ENCODE measurements at regions not wholly inside any gene's neighbourhood (a gene's known extent, or its start where the extent isn't known, plus 50 kb on each side); places are given as distances from the start of the nearest gene placed in this dataset.
"Not testable (repeated sequence)": the region's sequence is repeated elsewhere in the genome, so short reads cannot be mapped to it uniquely, and the experiment has no call there.

DNA sequence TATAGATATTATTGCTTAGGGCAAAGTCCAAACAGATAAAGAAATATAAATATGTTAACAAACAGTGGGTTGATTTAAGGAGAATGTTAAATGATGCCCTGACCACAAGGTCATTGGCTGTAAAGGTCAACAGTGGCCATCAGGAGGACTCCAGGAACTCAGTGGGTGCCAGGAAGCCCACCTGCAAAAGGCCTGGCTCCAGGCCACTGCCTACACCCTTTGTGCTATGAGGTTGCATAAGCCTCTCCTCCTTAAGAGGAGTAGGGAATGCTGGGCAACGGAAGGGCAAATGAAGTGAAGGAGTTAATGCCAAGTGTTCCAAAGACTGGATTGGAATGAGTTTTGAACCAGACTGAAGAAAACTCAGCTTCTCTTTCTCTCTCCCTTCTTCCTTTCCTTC, 73.3 kb upstream of the ALX4 start:
- Histone ChIP-seq H3K27ac (ENCODE audit: low read depth, low read length) (no peak overlapping the region), H3K36me3 (ENCODE audit: control insufficient read depth in 1 of 2, insufficient read depth in 2 of 2, low read length in 2 of 2) (no peaks in the 10 kb centered on the region), H3K4me3 (ENCODE audit: low read depth in 1 of 2, low read length in 2 of 2) (no peak overlapping the region), H3K4me1 (ENCODE audit: control insufficient read depth in 1 of 2, insufficient read depth in 2 of 2, low read length in 2 of 2) (peaks cover 0 to 3% of the 10 kb centered on the region in 2 donors), H3K9ac (ENCODE audit: low read depth in 1 of 2, low read length in 2 of 2) (no peak overlapping the region), H3K27me3 (ENCODE audit: control insufficient read depth in 1 of 2, insufficient read depth in 2 of 2, low read length in 2 of 2) (peaks cover 0 to 4% of the 10 kb centered on the region in 2 donors), H3K9me3 (ENCODE audit: control insufficient read depth in 1 of 2, low read length in 2 of 2) (no peaks in the 10 kb centered on the region)

DNA sequence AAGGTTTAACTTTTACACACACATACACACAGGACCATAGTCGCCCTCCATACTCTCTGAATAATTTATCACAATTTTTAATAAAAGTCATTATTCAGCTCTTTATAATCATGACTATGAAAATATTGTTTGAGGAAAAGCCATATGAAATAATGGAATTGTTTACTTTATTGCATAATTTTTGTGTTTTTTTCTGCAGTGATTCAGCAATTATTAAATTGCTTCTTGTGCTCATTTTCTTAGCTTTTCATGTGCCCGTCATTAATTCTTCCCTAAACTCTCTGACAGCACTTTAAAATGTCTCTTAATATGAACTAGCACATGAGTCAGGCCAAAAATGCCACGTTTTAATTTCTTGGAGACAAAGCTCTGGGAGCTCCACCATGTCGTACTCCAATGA, 77.5 kb upstream of the ALX4 start:
- peaks cover 0 to 3% of the 10 kb centered on the region in 2 donors for H3K4me1 ChIP-seq (ENCODE audit: control insufficient read depth in 1 of 2, insufficient read depth in 2 of 2, low read length in 2 of 2)
- H3K4me3 ChIP-seq (ENCODE audit: low read depth in 1 of 2, low read length in 2 of 2): no peak overlapping the region
- no peak overlapping the region for H3K27ac ChIP-seq (ENCODE audit: low read depth, low read length)
- no peak overlapping the region for H3K9ac ChIP-seq (ENCODE audit: low read depth in 1 of 2, low read length in 2 of 2)
- no peaks in the 10 kb centered on the region for H3K27me3 ChIP-seq (ENCODE audit: control insufficient read depth in 1 of 2, insufficient read depth in 2 of 2, low read length in 2 of 2)
- no peaks in the 10 kb centered on the region for H3K36me3 ChIP-seq (ENCODE audit: control insufficient read depth in 1 of 2, insufficient read depth in 2 of 2, low read length in 2 of 2)
- peaks cover 5% of the 10 kb centered on the region in 2 donors for H3K9me3 ChIP-seq (ENCODE audit: control insufficient read depth in 1 of 2, low read length in 2 of 2)

DNA sequence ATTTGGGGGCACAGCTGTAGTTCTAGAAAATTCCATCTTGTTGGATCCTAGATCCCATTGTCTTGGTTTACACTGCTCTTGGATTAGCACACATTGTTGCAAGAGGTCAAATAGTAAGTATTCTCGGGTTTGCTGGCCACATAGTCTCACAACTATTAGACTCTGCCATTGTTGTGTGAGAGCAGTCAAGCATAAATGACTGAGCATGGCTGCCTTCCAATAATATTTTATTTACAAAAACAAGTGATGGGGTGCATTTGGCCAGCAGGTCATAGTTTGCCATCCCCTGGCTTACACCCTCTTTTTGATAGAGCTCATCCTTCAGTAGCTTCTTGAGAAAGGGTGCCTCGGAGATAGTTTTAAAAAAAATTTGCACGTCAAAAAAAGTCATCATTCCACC, 77.9 kb upstream of the ALX4 start:
- Histone ChIP-seq H3K9me3 (ENCODE audit: control insufficient read depth in 1 of 2, low read length in 2 of 2) (peaks cover 5% of the 10 kb centered on the region in 2 donors), H3K4me1 (ENCODE audit: control insufficient read depth in 1 of 2, insufficient read depth in 2 of 2, low read length in 2 of 2) (peaks cover 0 to 3% of the 10 kb centered on the region in 2 donors), H3K27me3 (ENCODE audit: control insufficient read depth in 1 of 2, insufficient read depth in 2 of 2, low read length in 2 of 2) (no peaks in the 10 kb centered on the region), H3K36me3 (ENCODE audit: control insufficient read depth in 1 of 2, insufficient read depth in 2 of 2, low read length in 2 of 2) (no peaks in the 10 kb centered on the region), H3K27ac (ENCODE audit: low read depth, low read length) (no peak overlapping the region), H3K4me3 (ENCODE audit: low read depth in 1 of 2, low read length in 2 of 2) (no peak overlapping the region), H3K9ac (ENCODE audit: low read depth in 1 of 2, low read length in 2 of 2) (no peak overlapping the region)

- Histone ChIP-seq H3K9ac (ENCODE audit: low read depth in 1 of 2, low read length in 2 of 2) (no peak overlapping the region), H3K4me3 (ENCODE audit: low read depth in 1 of 2, low read length in 2 of 2) (peak overlapping the region; percentile 47), H3K36me3 (ENCODE audit: control insufficient read depth in 1 of 2, insufficient read depth in 2 of 2, low read length in 2 of 2) (no peaks in the 10 kb centered on the region), H3K27me3 (ENCODE audit: control insufficient read depth in 1 of 2, insufficient read depth in 2 of 2, low read length in 2 of 2) (no peaks in the 10 kb centered on the region), H3K9me3 (ENCODE audit: control insufficient read depth in 1 of 2, low read length in 2 of 2) (peaks cover 5% of the 10 kb centered on the region in 2 donors), H3K27ac (ENCODE audit: low read depth, low read length) (no peak overlapping the region), H3K4me1 (ENCODE audit: control insufficient read depth in 1 of 2, insufficient read depth in 2 of 2, low read length in 2 of 2) (no peaks in the 10 kb centered on the region)
Observed at GRCh38 chr11:44388828-44389657, 79.1 kb upstream of the ALX4 start.

GRCh38 chr11:44389963-44390605, 80.1 kb upstream of the ALX4 start:
- Histone ChIP-seq H3K4me1 (ENCODE audit: control insufficient read depth in 1 of 2, insufficient read depth in 2 of 2, low read length in 2 of 2) (no peaks in the 10 kb centered on the region), H3K9me3 (ENCODE audit: control insufficient read depth in 1 of 2, low read length in 2 of 2) (peaks cover 5% of the 10 kb centered on the region in 2 donors), H3K27me3 (ENCODE audit: control insufficient read depth in 1 of 2, insufficient read depth in 2 of 2, low read length in 2 of 2) (no peaks in the 10 kb centered on the region), H3K4me3 (ENCODE audit: low read depth in 1 of 2, low read length in 2 of 2) (no peak overlapping the region), H3K9ac (ENCODE audit: low read depth in 1 of 2, low read length in 2 of 2) (no peak overlapping the region), H3K27ac (ENCODE audit: low read depth, low read length) (no peak overlapping the region), H3K36me3 (ENCODE audit: control insufficient read depth in 1 of 2, insufficient read depth in 2 of 2, low read length in 2 of 2) (no peaks in the 10 kb centered on the region)

GRCh38 chr11:44391004-44391403, 81.1 kb upstream of the ALX4 start:
- not testable (repeated sequence) for H3K4me1 ChIP-seq (ENCODE audit: control insufficient read depth in 1 of 2, insufficient read depth in 2 of 2, low read length in 2 of 2); H3K9ac ChIP-seq (ENCODE audit: low read depth in 1 of 2, low read length in 2 of 2); H3K27me3 ChIP-seq (ENCODE audit: control insufficient read depth in 1 of 2, insufficient read depth in 2 of 2, low read length in 2 of 2); H3K27ac ChIP-seq (ENCODE audit: low read depth, low read length); H3K9me3 ChIP-seq (ENCODE audit: control insufficient read depth in 1 of 2, low read length in 2 of 2); H3K4me3 ChIP-seq (ENCODE audit: low read depth in 1 of 2, low read length in 2 of 2); H3K36me3 ChIP-seq (ENCODE audit: control insufficient read depth in 1 of 2, insufficient read depth in 2 of 2, low read length in 2 of 2)

DNA sequence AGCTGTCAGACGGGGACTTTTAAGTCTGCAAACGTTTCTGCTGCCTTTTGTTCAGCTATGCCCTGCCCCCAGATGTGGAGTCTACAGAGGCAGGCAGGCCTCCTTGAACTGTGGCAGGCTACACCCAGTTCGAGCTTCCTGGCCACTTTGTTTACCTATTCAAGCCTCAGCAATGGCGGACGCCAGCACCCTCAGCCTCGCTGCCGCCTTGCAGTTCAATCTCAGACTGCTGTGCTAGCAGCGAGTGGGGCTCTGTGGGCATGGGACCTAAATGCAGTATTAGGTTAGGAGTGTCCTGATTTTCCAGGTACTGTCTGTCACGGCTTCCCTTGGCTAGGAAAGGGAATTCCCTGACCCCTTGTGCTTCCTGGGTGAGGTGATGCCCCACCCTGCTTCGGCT, 86.8 kb upstream of the ALX4 start:
- not testable (repeated sequence) for H3K4me3 ChIP-seq (ENCODE audit: low read depth in 1 of 2, low read length in 2 of 2); H3K4me1 ChIP-seq (ENCODE audit: control insufficient read depth in 1 of 2, insufficient read depth in 2 of 2, low read length in 2 of 2); H3K9me3 ChIP-seq (ENCODE audit: control insufficient read depth in 1 of 2, low read length in 2 of 2); H3K27me3 ChIP-seq (ENCODE audit: control insufficient read depth in 1 of 2, insufficient read depth in 2 of 2, low read length in 2 of 2); H3K9ac ChIP-seq (ENCODE audit: low read depth in 1 of 2, low read length in 2 of 2); H3K36me3 ChIP-seq (ENCODE audit: control insufficient read depth in 1 of 2, insufficient read depth in 2 of 2, low read length in 2 of 2); H3K27ac ChIP-seq (ENCODE audit: low read depth, low read length)

GRCh38 chr11:44397586-44398178, 87.7 kb upstream of the ALX4 start:
- Histone ChIP-seq H3K36me3 (ENCODE audit: control insufficient read depth in 1 of 2, insufficient read depth in 2 of 2, low read length in 2 of 2) (no peaks in the 10 kb centered on the region), H3K9ac (ENCODE audit: low read depth in 1 of 2, low read length in 2 of 2) (no peak overlapping the region), H3K4me3 (ENCODE audit: low read depth in 1 of 2, low read length in 2 of 2) (no peak overlapping the region), H3K9me3 (ENCODE audit: control insufficient read depth in 1 of 2, low read length in 2 of 2) (no peaks in the 10 kb centered on the region), H3K27ac (ENCODE audit: low read depth, low read length) (no peak overlapping the region), H3K27me3 (ENCODE audit: control insufficient read depth in 1 of 2, insufficient read depth in 2 of 2, low read length in 2 of 2) (no peaks in the 10 kb centered on the region), H3K4me1 (ENCODE audit: control insufficient read depth in 1 of 2, insufficient read depth in 2 of 2, low read length in 2 of 2) (no peaks in the 10 kb centered on the region)

DNA sequence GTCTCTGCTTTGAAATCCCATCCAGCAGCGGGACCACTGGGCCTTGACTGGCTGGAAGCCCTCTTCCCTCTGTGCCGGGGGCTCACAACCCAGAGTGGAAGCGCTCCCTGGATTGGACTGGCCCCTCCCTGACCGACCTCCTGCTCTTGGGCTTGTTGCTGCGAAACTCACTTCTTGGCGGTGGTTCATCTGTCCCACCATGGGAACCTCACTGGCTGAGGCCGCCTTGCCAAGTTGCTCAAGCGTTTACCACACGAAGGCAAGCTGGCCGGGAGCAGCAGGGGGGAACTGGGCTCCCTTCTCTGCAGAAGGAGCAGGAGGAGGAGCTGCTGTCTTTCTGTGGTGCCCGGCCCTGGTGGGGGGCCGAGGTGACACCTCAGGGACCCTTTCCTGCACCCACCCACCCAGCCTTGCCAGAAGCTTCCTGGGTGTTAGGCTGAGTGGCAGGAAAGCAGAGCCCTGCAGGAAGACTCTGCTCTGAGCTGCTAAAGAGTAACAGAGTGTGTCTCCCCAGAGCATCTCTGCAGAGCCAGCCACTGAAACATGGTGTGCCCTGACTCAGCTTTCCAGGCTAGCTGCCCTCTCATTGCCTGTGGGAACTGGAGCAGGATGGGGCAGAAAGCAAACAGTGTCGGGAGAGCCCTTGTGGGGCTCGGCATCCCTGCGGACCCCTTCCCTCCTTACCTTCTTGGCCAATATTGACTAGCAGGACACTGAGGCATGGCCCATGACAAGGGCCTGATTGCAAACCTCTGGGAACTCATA, 88.5 kb upstream of the ALX4 start:
- Histone ChIP-seq H3K36me3 (ENCODE audit: control insufficient read depth in 1 of 2, insufficient read depth in 2 of 2, low read length in 2 of 2) (no peaks in the 10 kb centered on the region), H3K4me3 (ENCODE audit: low read depth in 1 of 2, low read length in 2 of 2) (no peak overlapping the region), H3K27me3 (ENCODE audit: control insufficient read depth in 1 of 2, insufficient read depth in 2 of 2, low read length in 2 of 2) (no peaks in the 10 kb centered on the region), H3K9ac (ENCODE audit: low read depth in 1 of 2, low read length in 2 of 2) (no peak overlapping the region), H3K4me1 (ENCODE audit: control insufficient read depth in 1 of 2, insufficient read depth in 2 of 2, low read length in 2 of 2) (no peaks in the 10 kb centered on the region), H3K27ac (ENCODE audit: low read depth, low read length) (no peak overlapping the region), H3K9me3 (ENCODE audit: control insufficient read depth in 1 of 2, low read length in 2 of 2) (no peaks in the 10 kb centered on the region)

DNA sequence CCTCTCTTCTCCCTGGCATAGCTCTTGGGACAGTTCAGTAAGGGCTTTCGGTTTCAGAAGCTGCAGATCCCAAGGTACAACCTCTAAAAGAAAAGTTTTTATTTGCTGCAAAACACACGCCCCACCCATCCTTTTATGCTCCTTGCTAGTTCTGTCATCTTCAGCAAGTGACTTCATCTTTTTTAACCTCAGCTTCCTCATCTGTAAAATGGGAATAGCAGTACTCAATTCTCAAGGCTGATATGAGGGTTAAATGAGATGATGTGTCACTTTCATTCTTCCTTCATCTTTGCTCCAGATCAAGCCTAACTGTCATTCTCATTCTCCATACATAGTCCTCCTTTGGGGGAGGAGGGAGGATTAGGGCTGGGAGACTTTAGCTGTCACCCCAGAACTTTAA, 90.0 kb upstream of the ALX4 start:
- no peaks in the 10 kb centered on the region for H3K9me3 ChIP-seq (ENCODE audit: control insufficient read depth in 1 of 2, low read length in 2 of 2)
- no peaks in the 10 kb centered on the region for H3K36me3 ChIP-seq (ENCODE audit: control insufficient read depth in 1 of 2, insufficient read depth in 2 of 2, low read length in 2 of 2)
- no peak overlapping the region for H3K4me3 ChIP-seq (ENCODE audit: low read depth in 1 of 2, low read length in 2 of 2)
- H3K27ac ChIP-seq (ENCODE audit: low read depth, low read length): no peak overlapping the region
- H3K4me1 ChIP-seq (ENCODE audit: control insufficient read depth in 1 of 2, insufficient read depth in 2 of 2, low read length in 2 of 2): no peaks in the 10 kb centered on the region
- H3K27me3 ChIP-seq (ENCODE audit: control insufficient read depth in 1 of 2, insufficient read depth in 2 of 2, low read length in 2 of 2): no peaks in the 10 kb centered on the region
- no peak overlapping the region for H3K9ac ChIP-seq (ENCODE audit: low read depth in 1 of 2, low read length in 2 of 2)
